ENCODE measurements at regions not wholly inside any gene's neighbourhood (a gene's known extent, or its start where the extent isn't known, plus 50 kb on each side); places are given as distances from the start of the nearest gene placed in this dataset.

GRCh38 chr3:152516216-152516615, 247.5 kb downstream of the MBNL1 start:
- DNase-seq, result no peak

- no peak for DNase-seq
Observed at GRCh38 chr3:152517502-152517901, 248.8 kb downstream of the MBNL1 start.

- DNase-seq, result no peak
Observed at GRCh38 chr3:152518346-152518745, 249.6 kb downstream of the MBNL1 start.

GRCh38 chr3:152519376-152519775, 250.6 kb downstream of the MBNL1 start:
- no peak for DNase-seq

- no peak for DNase-seq
Observed at GRCh38 chr3:152522036-152522435, 253.3 kb downstream of the MBNL1 start.

- DNase-seq, result peak in 8 of 56 donors; percentile 1 to 48 (median 6)
Observed at GRCh38 chr3:152524198-152525140, 255.7 kb downstream of the MBNL1 start.

- DNase-seq, result no peak
Observed at GRCh38 chr3:152531717-152532116, 263.0 kb downstream of the MBNL1 start.

GRCh38 chr3:152538518-152538917, 269.8 kb downstream of the MBNL1 start:
- DNase-seq, result no peak

GRCh38 chr3:152539191-152539764, 270.5 kb downstream of the MBNL1 start:
- DNase-seq, result no peak

GRCh38 chr3:152540120-152540519, 271.4 kb downstream of the MBNL1 start:
- no peak for DNase-seq

- DNase-seq, result no peak
Observed at GRCh38 chr3:152547153-152547552, 278.4 kb downstream of the MBNL1 start.

- DNase-seq, result no peak
Observed at GRCh38 chr3:152549263-152549662, 280.5 kb downstream of the MBNL1 start.

GRCh38 chr3:152550284-152550683, 281.6 kb downstream of the MBNL1 start:
- DNase-seq, result no peak

- no peak for DNase-seq
Observed at GRCh38 chr3:152554980-152555379, 280.0 kb upstream of the P2RY1 start.

- no peak for DNase-seq
Observed at GRCh38 chr3:152555666-152556291, 279.2 kb upstream of the P2RY1 start.

GRCh38 chr3:152556731-152557254, 278.1 kb upstream of the P2RY1 start:
- no peak for DNase-seq

- DNase-seq, result no peak
Observed at GRCh38 chr3:152557302-152557999, 277.5 kb upstream of the P2RY1 start.

- DNase-seq, result no peak
Observed at GRCh38 chr3:152558386-152558785, 276.5 kb upstream of the P2RY1 start.

- DNase-seq, result no peak
Observed at GRCh38 chr3:152559246-152559645, 275.7 kb upstream of the P2RY1 start.

GRCh38 chr3:152564459-152564858, 270.5 kb upstream of the P2RY1 start:
- DNase-seq, result no peak

GRCh38 chr3:152574461-152575079, 260.4 kb upstream of the P2RY1 start:
- peak in 40 of 56 donors; percentile 1 to 66 (median 22) for DNase-seq

Measured in nucleus accumbens (tissue), 56 donors.